Activated CD8-positive, alpha-beta T cell treated with anti-CD3 and anti-CD28 coated beads for 36 hours (primary cell): ENCODE measurements at regions not wholly inside any gene's neighbourhood (a gene's known extent, or its start where the extent isn't known, plus 50 kb on each side); places are given as distances from the start of the nearest gene placed in this dataset.

Experiments used
- ATAC-seq: fragments of 200-7000 bp; cut with Tn5 transposase; one replicate; pipeline ENCODE4 v1.10.0; 2021; ENCODE audit warnings: mild to moderate bottlenecking, moderate library complexity
- CTCF ChIA-PET: fragments of 350-600 bp; sonication (Branson Sonifier 250); formaldehyde crosslinking; loops from one replicate; lab custom pipeline; 2021; ENCODE audit warnings: antibody characterized with exemption; lab: Charles Lee
- POLR2A ChIA-PET: fragments of 350-600 bp; sonication (Branson Sonifier 250); formaldehyde crosslinking; loops from one replicate; lab custom pipeline; 2021; ENCODE audit warnings: antibody characterized with exemption; lab: Charles Lee
- DNase-seq: peaks from one replicate; pipeline ENCODE4 v3.0.0-alpha.2; 2020
- H3K27ac Mint-ChIP-seq: one replicate; pipeline ENCODE4 v1.8.0; 2021; ENCODE audit warnings: mild to moderate bottlenecking, mixed read lengths
- H3K27me3 Mint-ChIP-seq: one replicate; pipeline ENCODE4 v1.8.0; 2021; ENCODE audit warnings: mixed read lengths
- H3K36me3 Mint-ChIP-seq: one replicate; pipeline ENCODE4 v1.8.0; 2021; ENCODE audit warnings: low read depth, mixed read lengths
- H3K4me1 Mint-ChIP-seq: one replicate; pipeline ENCODE4 v1.8.0; 2021; ENCODE audit warnings: low read depth, mixed read lengths
- H3K4me3 Mint-ChIP-seq: one replicate; pipeline ENCODE4 v1.8.0; 2021; ENCODE audit warnings: mild to moderate bottlenecking, moderate library complexity, mixed read lengths
- H3K9me3 Mint-ChIP-seq: one replicate; pipeline ENCODE4 v1.8.0; 2021; ENCODE audit warnings: mixed read lengths
- CTCF ChIP-seq: fragments of 200-600 bp; IDR thresholded peaks from one replicate; pipeline ENCODE4 v1.8.0; 2022; ENCODE audit warnings: antibody characterized with exemption, mild to moderate bottlenecking
- intact Hi-C: fragments of 100-400 bp; cut with micrococcal nuclease; formaldehyde crosslinking; loops from one replicate; pipeline ENCODE4 v1.10.0; 2022

DNA sequence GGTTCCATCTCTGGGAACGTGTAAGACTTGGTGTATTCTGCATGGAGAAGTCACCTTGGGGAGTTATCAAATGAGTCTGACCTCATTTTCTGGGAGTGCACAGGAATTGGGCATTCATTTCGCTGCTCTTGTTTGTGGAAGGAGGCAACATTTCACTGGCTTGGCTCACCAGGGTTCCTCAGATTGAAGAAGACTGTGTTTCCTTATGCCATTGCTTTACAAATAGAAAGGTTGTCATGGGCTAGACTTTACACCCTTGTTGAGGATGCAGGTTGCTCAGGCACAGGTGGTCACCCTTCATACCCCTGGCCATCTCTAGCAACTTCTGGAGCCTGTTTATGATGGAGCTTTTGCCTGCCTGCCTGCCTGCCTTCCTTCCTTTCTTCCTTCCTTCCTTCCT is 114.4 kb downstream of the AASDH start:
- TF ChIP-seq CTCF: no peak
- intact Hi-C loops: no loop called here
- peaks cover 17% of the 10 kb centered on the region for H3K27me3 Mint-ChIP-seq
- no peak overlapping the region for H3K27ac Mint-ChIP-seq
- no peak overlapping the region for H3K4me3 Mint-ChIP-seq
- H3K36me3 Mint-ChIP-seq: no peaks in the 10 kb centered on the region
- ATAC-seq (no peak), DNase-seq (no peak)
- ChIA-PET POLR2A (no interaction called here), CTCF (no interaction called here)
- peaks cover 3% of the 10 kb centered on the region for H3K4me1 Mint-ChIP-seq
- no peaks in the 10 kb centered on the region for H3K9me3 Mint-ChIP-seq

DNA sequence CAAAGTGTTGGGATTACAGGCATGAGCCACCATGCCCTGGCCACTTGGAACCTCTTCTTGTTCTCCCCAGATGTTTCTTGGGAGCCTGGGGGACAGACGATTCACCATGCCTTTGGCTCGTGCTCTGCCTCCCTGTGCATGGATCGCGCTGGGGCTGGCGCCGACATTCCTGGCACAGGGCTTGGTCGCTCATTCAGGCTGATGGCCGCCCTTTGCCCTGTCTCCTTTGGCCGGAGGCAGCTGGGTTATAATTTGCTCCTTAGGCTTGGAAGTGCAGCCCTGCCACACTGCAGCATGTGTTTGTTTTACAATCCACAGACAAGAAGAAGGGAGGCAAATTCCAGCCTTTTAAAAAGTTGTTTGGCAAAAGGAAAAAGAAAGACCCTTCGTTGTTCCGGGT is 115.3 kb downstream of the AASDH start:
- Mint-ChIP-seq H3K27me3 (peaks cover 17% of the 10 kb centered on the region), H3K4me1 (peaks cover 3% of the 10 kb centered on the region), H3K36me3 (no peaks in the 10 kb centered on the region), H3K4me3 (no peak overlapping the region), H3K27ac (no peak overlapping the region), H3K9me3 (no peaks in the 10 kb centered on the region)
- CTCF ChIA-PET: no interaction called here
- DNase-seq: no peak
- intact Hi-C loops: no loop called here
- TF ChIP-seq CTCF: no peak
- POLR2A ChIA-PET: no interaction called here
- no peak for ATAC-seq

- intact Hi-C loops: no loop called here
- CTCF ChIA-PET: no interaction called here
- no peak overlapping the region for H3K27ac Mint-ChIP-seq
Measured at GRCh38 chr4:56271131-56271530, 116.2 kb downstream of the AASDH start.

GRCh38 chr4:56267558-56267957 is 119.7 kb downstream of the AASDH start:
- no peak for TF ChIP-seq CTCF
- DNase-seq (no peak), ATAC-seq (no peak)
- no peaks in the 10 kb centered on the region for H3K4me1 Mint-ChIP-seq
- ChIA-PET CTCF (no interaction called here), POLR2A (no interaction called here)
- intact Hi-C loops: no loop called here
- peaks cover 17% of the 10 kb centered on the region for H3K9me3 Mint-ChIP-seq
- no peak overlapping the region for H3K27ac Mint-ChIP-seq
- H3K4me3 Mint-ChIP-seq: no peak overlapping the region
- peaks cover 9% of the 10 kb centered on the region for H3K27me3 Mint-ChIP-seq
- peaks cover 3% of the 10 kb centered on the region for H3K36me3 Mint-ChIP-seq

More at GRCh38 chr4:56271131-56271530, 116.2 kb downstream of the AASDH start:
- no peaks in the 10 kb centered on the region for H3K36me3 Mint-ChIP-seq
- POLR2A ChIA-PET: no interaction called here
- H3K27me3 Mint-ChIP-seq: peaks cover 17% of the 10 kb centered on the region
- no peaks in the 10 kb centered on the region for H3K9me3 Mint-ChIP-seq
- H3K4me1 Mint-ChIP-seq: peaks cover 3% of the 10 kb centered on the region
- no peak overlapping the region for H3K4me3 Mint-ChIP-seq
- ATAC-seq: no peak
- TF ChIP-seq CTCF: no peak
- no peak for DNase-seq

GRCh38 chr4:56264873-56265272 is 122.4 kb downstream of the AASDH start:
- H3K36me3 Mint-ChIP-seq: peaks cover 3% of the 10 kb centered on the region
- CTCF ChIA-PET: no interaction called here
- DNase-seq (no peak), ATAC-seq (no peak)
- H3K27me3 Mint-ChIP-seq: peaks cover 17% of the 10 kb centered on the region
- no peak for TF ChIP-seq CTCF
- peaks cover 19% of the 10 kb centered on the region for H3K4me1 Mint-ChIP-seq
- no peak overlapping the region for H3K27ac Mint-ChIP-seq
- no peak overlapping the region for H3K4me3 Mint-ChIP-seq
- POLR2A ChIA-PET: no interaction called here
- peaks cover 17% of the 10 kb centered on the region for H3K9me3 Mint-ChIP-seq
- intact Hi-C loops: no loop called here
